ENCODE measurements at regions not wholly inside any gene's neighbourhood (a gene's known extent, or its start where the extent isn't known, plus 50 kb on each side); places are given as distances from the start of the nearest gene placed in this dataset.
A peak's percentile ranks its signal among the peaks of the same experiment; 100 is the strongest.
"Not testable (repeated sequence)": the region's sequence is repeated elsewhere in the genome, so short reads cannot be mapped to it uniquely, and the experiment has no call there.

DNA sequence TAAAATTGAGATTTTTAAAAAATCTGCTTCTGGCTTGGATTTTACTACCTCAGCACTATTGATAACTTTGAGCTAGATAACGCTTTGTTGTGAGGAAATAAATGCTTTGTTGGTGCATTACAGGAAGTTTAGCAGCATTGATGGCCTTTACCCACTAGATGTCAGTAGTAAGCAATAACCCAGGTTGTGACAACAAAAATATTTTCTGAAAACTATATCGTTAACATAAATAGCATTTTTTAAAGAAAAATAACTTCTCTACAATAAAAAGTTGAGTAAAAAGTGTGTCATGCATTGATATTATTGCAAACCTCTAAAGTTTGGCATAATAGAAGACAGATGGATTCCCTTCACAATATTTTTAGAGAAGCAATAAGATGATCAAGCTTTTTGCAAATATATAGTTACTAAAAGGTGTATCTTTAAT is 1246.5 kb downstream of the UQCRFS1 start:
- DNase-seq, result peak; percentile 7

- no peak for DNase-seq
Observed at GRCh38 chr19:27964185-27964584, 1248.8 kb downstream of the UQCRFS1 start.

GRCh38 chr19:27962264-27962663 is 1250.7 kb downstream of the UQCRFS1 start:
- no peak for DNase-seq

- no peak for DNase-seq
Observed at GRCh38 chr19:27955485-27956480, 1257.2 kb downstream of the UQCRFS1 start.

- not testable (repeated sequence) for DNase-seq
Observed at GRCh38 chr19:27942607-27943006, 1270.3 kb downstream of the UQCRFS1 start.

GRCh38 chr19:27936139-27936538 is 1276.8 kb downstream of the UQCRFS1 start:
- DNase-seq, result no peak

GRCh38 chr19:27935669-27936068 is 1277.3 kb downstream of the UQCRFS1 start:
- no peak for DNase-seq

DNA sequence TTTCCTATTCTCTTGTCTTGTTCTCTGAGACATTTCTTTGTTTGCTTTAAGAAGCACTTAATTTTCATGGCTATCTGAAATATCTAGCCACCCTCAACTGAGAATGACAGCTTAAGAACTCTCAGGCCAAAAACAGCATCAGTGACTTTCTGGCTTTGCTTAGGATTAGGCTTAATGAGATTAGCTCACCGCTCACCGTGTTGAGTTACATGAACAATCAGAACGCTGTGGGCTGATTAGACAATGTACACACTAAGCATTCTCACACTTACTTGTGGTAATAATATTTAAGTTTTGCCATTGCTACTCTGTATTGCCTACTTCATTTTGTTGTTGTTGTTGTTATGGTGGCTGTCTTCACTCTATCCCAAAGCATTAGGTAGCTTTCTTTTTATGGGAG is 1283.6 kb downstream of the UQCRFS1 start:
- DNase-seq, result no peak

- DNase-seq, result no peak
Observed at GRCh38 chr19:27925202-27925601, 1287.7 kb downstream of the UQCRFS1 start.

DNA sequence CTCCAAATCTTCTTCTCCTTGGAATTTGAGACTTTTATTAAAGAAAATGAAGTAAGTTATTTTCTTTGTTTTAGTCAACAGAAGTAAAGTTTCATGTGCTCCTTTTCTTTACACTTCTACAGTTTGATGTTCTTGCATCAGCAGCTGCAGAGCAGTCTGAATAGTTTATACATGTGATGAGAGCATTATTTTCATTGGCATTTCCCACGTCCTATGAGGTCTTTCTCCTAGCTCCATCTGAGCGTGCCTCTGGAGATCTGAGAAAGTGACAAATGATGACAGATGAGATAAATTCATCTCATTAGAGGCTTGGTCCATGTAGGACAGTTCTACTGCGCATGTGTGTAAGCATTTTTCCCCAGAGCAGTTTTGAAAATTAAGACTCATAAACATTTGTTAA is 1290.0 kb downstream of the UQCRFS1 start:
- DNase-seq, result no peak

DNA sequence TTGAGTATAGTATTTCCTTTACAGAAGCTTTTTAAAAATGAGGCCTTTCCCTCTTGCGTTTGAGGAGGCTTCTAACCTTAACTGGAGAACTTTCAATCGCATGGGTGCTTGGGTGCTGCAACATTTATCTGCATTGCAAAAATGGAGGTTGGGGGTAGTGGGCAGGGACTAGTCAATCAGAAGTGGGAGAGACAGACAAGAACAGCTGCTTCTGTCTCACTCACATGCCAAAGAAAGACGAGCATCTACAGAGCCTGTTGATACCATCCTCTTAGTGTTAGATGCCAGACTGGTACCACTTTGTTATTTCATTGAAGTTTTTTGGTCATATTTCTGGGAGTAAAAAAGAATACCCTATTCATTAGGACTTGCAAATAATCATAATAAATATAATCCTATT is 1292.2 kb downstream of the UQCRFS1 start:
- DNase-seq, result no peak

DNA sequence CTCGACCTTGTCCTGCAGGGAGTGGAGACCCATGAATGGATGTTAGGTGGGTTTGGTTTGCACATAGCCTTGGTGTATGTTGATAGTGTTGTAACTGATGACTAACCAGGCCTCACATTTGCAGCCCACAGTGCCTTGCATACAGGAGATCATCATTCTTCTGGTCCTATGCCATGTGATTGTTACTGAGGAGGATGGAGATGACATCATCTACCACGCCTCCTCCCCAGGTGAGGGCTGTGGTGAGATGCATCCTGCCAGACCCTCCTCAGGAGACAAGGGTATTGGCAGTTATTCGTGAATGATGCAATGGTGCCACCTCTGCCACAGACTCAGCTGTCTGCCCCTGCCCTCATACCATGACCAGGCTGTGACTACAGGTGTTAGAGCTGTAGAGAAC is 1294.1 kb downstream of the UQCRFS1 start:
- DNase-seq, result no peak

DNA sequence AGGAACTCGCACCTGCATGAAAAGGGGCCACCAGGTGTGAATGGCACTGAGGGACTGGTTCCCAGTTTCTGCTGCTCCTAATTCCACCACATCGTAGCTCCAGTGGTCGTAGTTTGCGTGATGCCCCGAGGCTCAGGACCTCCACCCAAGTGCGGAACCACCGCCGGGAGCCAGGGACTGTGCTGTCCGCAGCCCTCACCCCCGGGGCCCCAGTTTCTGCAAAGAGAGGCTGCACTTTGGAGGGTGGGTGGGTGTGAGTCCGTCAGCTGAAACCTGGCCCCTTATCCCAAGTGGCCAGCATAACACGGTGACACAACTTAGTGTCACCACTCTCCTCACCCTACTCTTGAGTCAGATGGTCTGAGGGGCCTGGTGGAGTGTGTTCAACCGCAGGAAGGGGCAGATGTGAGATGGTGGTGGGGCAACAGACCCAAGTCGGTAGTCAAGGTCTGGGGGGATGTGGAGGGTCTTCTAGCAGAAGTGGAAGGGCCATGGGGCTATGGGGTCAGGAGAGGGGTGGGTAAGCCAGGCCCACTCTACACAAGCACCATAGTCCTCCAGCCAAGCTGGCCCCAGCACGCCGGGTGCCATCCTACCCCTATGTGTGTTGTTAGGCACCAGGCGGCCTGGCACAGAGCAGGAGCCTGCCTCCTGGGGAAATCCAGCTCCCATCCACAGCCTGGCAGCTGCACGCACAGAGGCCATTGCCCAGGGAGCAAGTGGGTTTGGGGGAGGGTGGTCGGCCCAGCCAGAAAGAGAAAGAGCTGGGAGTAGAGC is 1301.6 kb downstream of the UQCRFS1 start:
- no peak for DNase-seq

GRCh38 chr19:27909861-27910260 is 1303.1 kb downstream of the UQCRFS1 start:
- DNase-seq, result no peak

GRCh38 chr19:27909185-27909840 is 1303.6 kb downstream of the UQCRFS1 start:
- DNase-seq, result no peak

- DNase-seq, result no peak
Observed at GRCh38 chr19:27906081-27906480, 1306.9 kb downstream of the UQCRFS1 start.

- DNase-seq, result no peak
Observed at GRCh38 chr19:27905074-27905473, 1307.9 kb downstream of the UQCRFS1 start.

DNA sequence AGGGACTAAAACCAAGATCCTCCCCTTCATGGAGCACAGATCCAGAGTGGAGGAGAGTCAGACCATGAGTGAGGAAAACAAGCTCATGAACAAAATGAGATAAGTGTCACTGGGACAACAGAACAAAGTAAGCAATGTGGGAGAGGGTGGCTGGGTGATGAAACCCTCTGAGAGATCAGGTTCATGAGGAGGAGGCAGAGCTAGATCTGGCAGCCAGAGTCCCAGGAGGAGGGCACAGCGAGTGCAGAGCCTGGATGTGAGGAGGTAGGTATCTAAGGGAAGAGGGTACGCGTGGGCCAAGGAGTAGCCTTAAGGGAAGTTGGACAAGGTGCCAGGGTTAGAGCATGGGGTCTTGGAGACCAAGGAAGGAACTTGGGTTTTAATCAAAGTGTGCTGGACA is 1311.9 kb downstream of the UQCRFS1 start:
- DNase-seq, result no peak

- DNase-seq, result no peak
Observed at GRCh38 chr19:27896091-27896490, 1316.9 kb downstream of the UQCRFS1 start.

GRCh38 chr19:27894906-27895754 is 1317.8 kb downstream of the UQCRFS1 start:
- no peak for DNase-seq

GRCh38 chr19:27892500-27892899 is 1320.5 kb downstream of the UQCRFS1 start:
- DNase-seq, result no peak

GRCh38 chr19:27891411-27891810 is 1321.5 kb downstream of the UQCRFS1 start:
- DNase-seq, result no peak

Data from fibroblast of skin of right quadriceps (primary cell).